Activated naive CD4-positive, alpha-beta T cell treated with anti-CD3 and anti-CD28 coated beads, Interleukin-2, amount 50 U/mL, for 16 hours (primary cell): ENCODE measurements at regions not wholly inside any gene's neighbourhood (a gene's known extent, or its start where the extent isn't known, plus 50 kb on each side); places are given as distances from the start of the nearest gene placed in this dataset.
"Not testable (repeated sequence)": the region's sequence is repeated elsewhere in the genome, so short reads cannot be mapped to it uniquely, and the experiment has no call there.

Experiments
- DNase-seq: peaks from one replicate; pipeline ENCODE4 v3.0.0-alpha.2; 2020

- no peak for DNase-seq
These were observed 129.1 kb upstream of the RAB4A start for GRCh38 chr1:229141689-229142377.

- DNase-seq, result no peak
These were observed 128.4 kb upstream of the RAB4A start for GRCh38 chr1:229142471-229142870.

- no peak for DNase-seq
These were observed 124.3 kb upstream of the RAB4A start for GRCh38 chr1:229146647-229147046.

- no peak for DNase-seq
These were observed 123.8 kb upstream of the RAB4A start for GRCh38 chr1:229147072-229147471.

- no peak for DNase-seq
These were observed 122.8 kb upstream of the RAB4A start for GRCh38 chr1:229148041-229148671.

- no peak for DNase-seq
These were observed 122.2 kb upstream of the RAB4A start for GRCh38 chr1:229148743-229149142.

GRCh38 chr1:229149435-229149834, 121.5 kb upstream of the RAB4A start:
- no peak for DNase-seq

- DNase-seq, result no peak
These were observed 120.4 kb upstream of the RAB4A start for GRCh38 chr1:229150518-229150917.

GRCh38 chr1:229151412-229151811, 119.5 kb upstream of the RAB4A start:
- not testable (repeated sequence) for DNase-seq

GRCh38 chr1:229152311-229152710, 118.6 kb upstream of the RAB4A start:
- no peak for DNase-seq

GRCh38 chr1:229153955-229154548, 116.9 kb upstream of the RAB4A start:
- no peak for DNase-seq

GRCh38 chr1:229154811-229155210, 116.1 kb upstream of the RAB4A start:
- no peak for DNase-seq

- no peak for DNase-seq
These were observed 115.4 kb upstream of the RAB4A start for GRCh38 chr1:229155472-229155871.

- DNase-seq, result no peak
These were observed 114.0 kb upstream of the RAB4A start for GRCh38 chr1:229156872-229157271.

- no peak for DNase-seq
These were observed 113.4 kb upstream of the RAB4A start for GRCh38 chr1:229157480-229157879.

- no peak for DNase-seq
These were observed 112.5 kb upstream of the RAB4A start for GRCh38 chr1:229158341-229158921.

GRCh38 chr1:229158927-229159326, 112.0 kb upstream of the RAB4A start:
- DNase-seq, result no peak

GRCh38 chr1:229159668-229160544, 111.0 kb upstream of the RAB4A start:
- DNase-seq, result no peak

GRCh38 chr1:229161740-229162139, 109.2 kb upstream of the RAB4A start:
- no peak for DNase-seq

- DNase-seq, result no peak
These were observed 107.9 kb upstream of the RAB4A start for GRCh38 chr1:229162825-229163515.

GRCh38 chr1:229164348-229164747, 106.6 kb upstream of the RAB4A start:
- no peak for DNase-seq
